ENCODE measurements at regions not wholly inside any gene's neighbourhood (a gene's known extent, or its start where the extent isn't known, plus 50 kb on each side); places are given as distances from the start of the nearest gene placed in this dataset.

DNA sequence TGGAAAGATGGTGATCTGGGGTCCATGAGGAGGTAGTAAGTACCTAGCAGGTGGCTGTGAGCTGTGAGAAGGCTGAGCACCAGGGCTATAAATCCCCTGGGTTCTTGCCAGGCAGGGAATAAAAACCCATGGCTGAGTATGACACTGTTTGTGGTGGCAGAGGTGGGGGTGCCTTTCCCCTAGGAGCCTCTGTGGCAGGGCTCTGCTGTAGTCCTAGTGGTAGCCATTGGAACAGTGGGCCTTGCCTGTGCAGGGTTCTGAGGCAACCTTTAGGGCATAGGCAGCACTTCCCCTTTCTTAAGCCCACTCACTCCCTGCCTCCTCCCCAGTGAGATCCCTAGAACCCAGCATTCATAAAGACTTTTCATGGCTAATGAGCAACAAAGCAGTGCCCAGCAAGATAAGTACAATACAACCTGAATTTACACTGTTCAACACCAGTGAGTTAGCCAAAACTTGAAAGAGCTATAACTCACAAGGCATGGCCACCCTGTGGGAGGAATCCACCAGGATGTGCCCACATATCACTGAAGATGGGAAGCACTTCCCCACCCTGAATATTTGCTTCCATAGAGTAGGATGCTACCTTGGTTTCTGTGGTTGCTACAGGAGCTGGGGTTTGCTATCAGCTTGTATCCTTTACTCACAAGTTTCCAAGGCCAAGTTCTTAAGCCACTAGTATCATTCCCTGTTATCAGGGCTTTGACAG, 100.9 kb upstream of the NEUROD1 start (continued):
- TF ChIP-seq, protein P1, sequence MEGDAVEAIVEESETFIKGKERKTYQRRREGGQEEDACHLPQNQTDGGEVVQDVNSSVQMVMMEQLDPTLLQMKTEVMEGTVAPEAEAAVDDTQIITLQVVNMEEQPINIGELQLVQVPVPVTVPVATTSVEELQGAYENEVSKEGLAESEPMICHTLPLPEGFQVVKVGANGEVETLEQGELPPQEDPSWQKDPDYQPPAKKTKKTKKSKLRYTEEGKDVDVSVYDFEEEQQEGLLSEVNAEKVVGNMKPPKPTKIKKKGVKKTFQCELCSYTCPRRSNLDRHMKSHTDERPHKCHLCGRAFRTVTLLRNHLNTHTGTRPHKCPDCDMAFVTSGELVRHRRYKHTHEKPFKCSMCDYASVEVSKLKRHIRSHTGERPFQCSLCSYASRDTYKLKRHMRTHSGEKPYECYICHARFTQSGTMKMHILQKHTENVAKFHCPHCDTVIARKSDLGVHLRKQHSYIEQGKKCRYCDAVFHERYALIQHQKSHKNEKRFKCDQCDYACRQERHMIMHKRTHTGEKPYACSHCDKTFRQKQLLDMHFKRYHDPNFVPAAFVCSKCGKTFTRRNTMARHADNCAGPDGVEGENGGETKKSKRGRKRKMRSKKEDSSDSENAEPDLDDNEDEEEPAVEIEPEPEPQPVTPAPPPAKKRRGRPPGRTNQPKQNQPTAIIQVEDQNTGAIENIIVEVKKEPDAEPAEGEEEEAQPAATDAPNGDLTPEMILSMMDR (IDR thresholded peaks at IDR 0.05): no peak; the same call in 1 of the 2 replicates
- no peak for TF ChIP-seq JUND (IDR thresholded peaks at IDR 0.05)
- TF ChIP-seq, protein P2, sequence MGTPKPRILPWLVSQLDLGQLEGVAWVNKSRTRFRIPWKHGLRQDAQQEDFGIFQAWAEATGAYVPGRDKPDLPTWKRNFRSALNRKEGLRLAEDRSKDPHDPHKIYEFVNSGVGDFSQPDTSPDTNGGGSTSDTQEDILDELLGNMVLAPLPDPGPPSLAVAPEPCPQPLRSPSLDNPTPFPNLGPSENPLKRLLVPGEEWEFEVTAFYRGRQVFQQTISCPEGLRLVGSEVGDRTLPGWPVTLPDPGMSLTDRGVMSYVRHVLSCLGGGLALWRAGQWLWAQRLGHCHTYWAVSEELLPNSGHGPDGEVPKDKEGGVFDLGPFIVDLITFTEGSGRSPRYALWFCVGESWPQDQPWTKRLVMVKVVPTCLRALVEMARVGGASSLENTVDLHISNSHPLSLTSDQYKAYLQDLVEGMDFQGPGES (IDR thresholded peaks at IDR 0.05; ENCODE audit: low read depth, low read length): no peak
- TF ChIP-seq MEF2A (IDR thresholded peaks at IDR 0.05; ENCODE audit: borderline replicate concordance, low read depth): no peak
- TF ChIP-seq FOSL2 (IDR thresholded peaks at IDR 0.05; ENCODE audit: borderline replicate concordance, low read depth): no peak
- TF ChIP-seq FOXJ3 (CRISPR knock-in tag; IDR thresholded peaks at IDR 0.05): no peak

DNA sequence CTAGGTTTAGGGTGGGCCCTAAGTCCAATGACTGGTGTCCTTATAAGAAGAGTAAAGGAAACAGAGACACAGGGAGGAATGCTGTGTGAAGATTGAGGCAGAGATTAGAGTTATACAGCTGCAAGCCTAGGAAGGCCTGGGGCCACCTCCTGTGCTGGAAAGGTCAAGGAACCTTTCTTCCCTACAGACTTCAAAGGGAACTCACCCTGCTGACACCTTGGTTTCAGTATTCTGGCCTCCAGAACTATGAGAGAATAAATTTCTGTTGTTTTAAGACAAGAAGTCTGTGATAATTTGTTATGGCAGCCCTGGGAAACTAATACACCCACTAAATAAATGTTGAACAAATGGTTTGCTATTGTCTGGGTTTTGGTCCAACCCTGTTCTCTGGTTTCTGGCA, 102.3 kb upstream of the NEUROD1 start:
- Histone ChIP-seq H3K4me2 (no peak overlapping the region), H3K4me3 (ENCODE audit: low read depth in 2 of 2, low read length in 1 of 2) (no peak overlapping the region), H3K9ac (no peak overlapping the region), H3K9me3 (no peaks in the 10 kb centered on the region), H3K4me1 (ENCODE audit: control insufficient read depth in 1 of 2, insufficient read depth in 2 of 2, low read depth in 1 of 2, low read length in 1 of 2) (peaks cover 0 to 65% of the 10 kb centered on the region in 2 experiments; a peak in 3 of 4 replicates), H2AFZ (ENCODE audit: low read depth) (no peak overlapping the region), H3K9me2 (no peaks in the 10 kb centered on the region), H3K27me3 (ENCODE audit: insufficient read depth) (no peaks in the 10 kb centered on the region), H3K27ac (ENCODE audit: low read depth in 2 of 2, low read length in 1 of 2) (no peak overlapping the region), H4K20me1 (ENCODE audit: insufficient read depth) (no peaks in the 10 kb centered on the region), H3K79me2 (ENCODE audit: insufficient read depth) (no peaks in the 10 kb centered on the region), H3K36me3 (replicated peaks in 1 of 2; ENCODE audit: control insufficient read depth in 1 of 2, insufficient read depth in 2 of 2, low read length in 1 of 2) (no peaks in the 10 kb centered on the region), H3F3A (replicated peaks; ENCODE audit: insufficient read depth) (peaks cover 16% of the 10 kb centered on the region)
- ChIA-PET CTCF (no interaction called here), POLR2A (no interaction called here)
- TF ChIP-seq FOXJ3 (CRISPR knock-in tag; IDR thresholded peaks at IDR 0.05) (no peak), YY1 (IDR thresholded peaks at IDR 0.05; ENCODE audit: low read depth) (no peak), CHD2 (IDR thresholded peaks at IDR 0.05; ENCODE audit: low read length, partially characterized antibody) (no peak), MEF2A (IDR thresholded peaks at IDR 0.05; ENCODE audit: borderline replicate concordance, low read depth) (no peak), TCF12 (IDR thresholded peaks at IDR 0.05) (no peak), EP300 (IDR thresholded peaks at IDR 0.05; ENCODE audit: borderline replicate concordance in 1 of 2, low read depth in 1 of 2, low read length in 1 of 2) (no peak), ELF1 (IDR thresholded peaks at IDR 0.05) (no peak)
- TF ChIP-seq, protein P3, sequence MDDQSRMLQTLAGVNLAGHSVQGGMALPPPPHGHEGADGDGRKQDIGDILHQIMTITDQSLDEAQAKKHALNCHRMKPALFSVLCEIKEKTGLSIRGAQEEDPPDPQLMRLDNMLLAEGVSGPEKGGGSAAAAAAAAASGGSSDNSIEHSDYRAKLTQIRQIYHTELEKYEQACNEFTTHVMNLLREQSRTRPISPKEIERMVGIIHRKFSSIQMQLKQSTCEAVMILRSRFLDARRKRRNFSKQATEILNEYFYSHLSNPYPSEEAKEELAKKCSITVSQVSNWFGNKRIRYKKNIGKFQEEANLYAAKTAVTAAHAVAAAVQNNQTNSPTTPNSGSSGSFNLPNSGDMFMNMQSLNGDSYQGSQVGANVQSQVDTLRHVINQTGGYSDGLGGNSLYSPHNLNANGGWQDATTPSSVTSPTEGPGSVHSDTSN (IDR thresholded peaks at IDR 0.05): no peak
- TF ChIP-seq, protein P4, sequence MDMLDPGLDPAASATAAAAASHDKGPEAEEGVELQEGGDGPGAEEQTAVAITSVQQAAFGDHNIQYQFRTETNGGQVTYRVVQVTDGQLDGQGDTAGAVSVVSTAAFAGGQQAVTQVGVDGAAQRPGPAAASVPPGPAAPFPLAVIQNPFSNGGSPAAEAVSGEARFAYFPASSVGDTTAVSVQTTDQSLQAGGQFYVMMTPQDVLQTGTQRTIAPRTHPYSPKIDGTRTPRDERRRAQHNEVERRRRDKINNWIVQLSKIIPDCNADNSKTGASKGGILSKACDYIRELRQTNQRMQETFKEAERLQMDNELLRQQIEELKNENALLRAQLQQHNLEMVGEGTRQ (IDR thresholded peaks at IDR 0.05; ENCODE audit: borderline replicate concordance, low read depth, low read length): no peak
- no peak for DNase-seq

Data from SK-N-SH (cell line).